D341Med (cell line): ENCODE measurements at regions not wholly inside any gene's neighbourhood (a gene's known extent, or its start where the extent isn't known, plus 50 kb on each side); places are given as distances from the start of the nearest gene placed in this dataset.
"Not testable (repeated sequence)": the region's sequence is repeated elsewhere in the genome, so short reads cannot be mapped to it uniquely, and the experiment has no call there.

Source experiments
- DNase-seq: peaks from one replicate; pipeline ENCODE4 v3.0.0; 2012; ENCODE audit warnings: low spot score

- no peak for DNase-seq
These were observed 345.2 kb upstream of the SYT1 start for GRCh38 chr12:78519422-78519821.

GRCh38 chr12:78530100-78530765 is 334.3 kb upstream of the SYT1 start:
- no peak for DNase-seq

- DNase-seq, result no peak
These were observed 332.6 kb upstream of the SYT1 start for GRCh38 chr12:78531831-78532458.

GRCh38 chr12:78534311-78534710 is 330.3 kb upstream of the SYT1 start:
- no peak for DNase-seq

- no peak for DNase-seq
These were observed 323.8 kb upstream of the SYT1 start for GRCh38 chr12:78540606-78541336.

- no peak for DNase-seq
These were observed 313.7 kb upstream of the SYT1 start for GRCh38 chr12:78550831-78551230.

- no peak for DNase-seq
These were observed 308.8 kb upstream of the SYT1 start for GRCh38 chr12:78555802-78556201.

GRCh38 chr12:78556651-78557050 is 307.9 kb upstream of the SYT1 start:
- no peak for DNase-seq

- no peak for DNase-seq
These were observed 305.2 kb upstream of the SYT1 start for GRCh38 chr12:78559416-78559815.

GRCh38 chr12:78559886-78560285 is 304.7 kb upstream of the SYT1 start:
- peak; percentile 30 for DNase-seq

- DNase-seq, result no peak
These were observed 303.9 kb upstream of the SYT1 start for GRCh38 chr12:78560633-78561032.

GRCh38 chr12:78562368-78563205 is 302.0 kb upstream of the SYT1 start:
- DNase-seq, result peak; percentile 26

GRCh38 chr12:78563826-78564225 is 300.7 kb upstream of the SYT1 start:
- DNase-seq, result no peak

GRCh38 chr12:78566456-78566855 is 298.1 kb upstream of the SYT1 start:
- DNase-seq, result no peak

GRCh38 chr12:78568321-78569020 is 296.1 kb upstream of the SYT1 start:
- DNase-seq, result no peak

GRCh38 chr12:78571953-78572352 is 292.6 kb upstream of the SYT1 start:
- DNase-seq, result no peak

GRCh38 chr12:78575208-78575607 is 289.4 kb upstream of the SYT1 start:
- not testable (repeated sequence) for DNase-seq

GRCh38 chr12:78579846-78580245 is 284.7 kb upstream of the SYT1 start:
- DNase-seq, result no peak

- no peak for DNase-seq
These were observed 284.3 kb upstream of the SYT1 start for GRCh38 chr12:78580296-78580695.

GRCh38 chr12:78584695-78585094 is 279.9 kb upstream of the SYT1 start:
- DNase-seq, result peak; percentile 16

GRCh38 chr12:78585132-78585531 is 279.4 kb upstream of the SYT1 start:
- DNase-seq, result no peak

- DNase-seq, result no peak
These were observed 277.8 kb upstream of the SYT1 start for GRCh38 chr12:78586790-78587189.
